ENCODE measurements at regions not wholly inside any gene's neighbourhood (a gene's known extent, or its start where the extent isn't known, plus 50 kb on each side); places are given as distances from the start of the nearest gene placed in this dataset.

- TF ChIP-seq, protein P1, sequence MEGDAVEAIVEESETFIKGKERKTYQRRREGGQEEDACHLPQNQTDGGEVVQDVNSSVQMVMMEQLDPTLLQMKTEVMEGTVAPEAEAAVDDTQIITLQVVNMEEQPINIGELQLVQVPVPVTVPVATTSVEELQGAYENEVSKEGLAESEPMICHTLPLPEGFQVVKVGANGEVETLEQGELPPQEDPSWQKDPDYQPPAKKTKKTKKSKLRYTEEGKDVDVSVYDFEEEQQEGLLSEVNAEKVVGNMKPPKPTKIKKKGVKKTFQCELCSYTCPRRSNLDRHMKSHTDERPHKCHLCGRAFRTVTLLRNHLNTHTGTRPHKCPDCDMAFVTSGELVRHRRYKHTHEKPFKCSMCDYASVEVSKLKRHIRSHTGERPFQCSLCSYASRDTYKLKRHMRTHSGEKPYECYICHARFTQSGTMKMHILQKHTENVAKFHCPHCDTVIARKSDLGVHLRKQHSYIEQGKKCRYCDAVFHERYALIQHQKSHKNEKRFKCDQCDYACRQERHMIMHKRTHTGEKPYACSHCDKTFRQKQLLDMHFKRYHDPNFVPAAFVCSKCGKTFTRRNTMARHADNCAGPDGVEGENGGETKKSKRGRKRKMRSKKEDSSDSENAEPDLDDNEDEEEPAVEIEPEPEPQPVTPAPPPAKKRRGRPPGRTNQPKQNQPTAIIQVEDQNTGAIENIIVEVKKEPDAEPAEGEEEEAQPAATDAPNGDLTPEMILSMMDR (IDR thresholded peaks at IDR 0.05), result no peak
- no peak for TF ChIP-seq POLR2A (IDR thresholded peaks at IDR 0.05)
Measured at GRCh38 chr3:194022052-194022451, 113.9 kb upstream of the HES1 start.

Data from prostate gland (tissue), 2 donors.